ENCODE measurements at regions not wholly inside any gene's neighbourhood (a gene's known extent, or its start where the extent isn't known, plus 50 kb on each side); places are given as distances from the start of the nearest gene placed in this dataset.
"Not testable (repeated sequence)": the region's sequence is repeated elsewhere in the genome, so short reads cannot be mapped to it uniquely, and the experiment has no call there.

DNA sequence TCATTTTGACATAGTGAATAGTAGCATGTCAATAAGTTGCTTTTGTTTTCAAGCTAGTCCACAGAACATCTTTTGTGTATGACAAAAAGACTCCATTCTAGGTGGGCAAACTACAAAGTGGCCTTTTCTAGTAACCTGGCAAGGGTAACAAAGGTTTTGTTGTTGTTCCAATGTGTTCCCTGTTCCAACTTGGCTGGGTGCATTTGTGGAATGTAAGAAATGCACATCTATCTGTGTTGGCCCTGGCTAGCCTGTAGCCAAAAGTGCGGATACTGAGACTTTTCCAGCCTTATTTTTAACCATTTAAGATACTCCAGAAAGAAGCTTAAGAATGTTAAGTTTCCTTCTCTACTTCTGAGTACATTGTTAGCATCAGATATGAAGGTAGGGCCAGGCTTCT is 118.7 kb upstream of the CHRDL1 start:
- TF ChIP-seq GLIS3 (CRISPR knock-in tag; IDR thresholded peaks at IDR 0.05), result no peak
- no peak for ATAC-seq

DNA sequence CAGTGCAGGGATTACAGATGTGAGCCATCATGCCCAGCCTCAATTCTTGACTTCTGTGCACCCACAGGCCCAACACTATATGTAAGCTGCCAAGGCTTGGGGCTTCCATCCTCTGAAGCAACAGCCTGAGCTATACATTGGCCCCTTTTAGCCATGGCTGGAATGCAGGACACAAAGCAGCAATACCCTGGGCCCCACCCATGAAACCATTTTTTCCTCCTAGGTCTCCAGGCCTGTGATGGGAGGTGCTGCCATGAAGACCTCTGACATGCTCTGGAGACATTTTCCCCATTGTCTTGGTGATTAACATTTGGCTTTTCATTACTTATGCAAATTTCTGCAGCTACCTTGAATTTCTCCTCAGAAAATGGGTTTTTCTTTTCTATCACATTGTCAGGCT is 109.1 kb upstream of the CHRDL1 start:
- not testable (repeated sequence) for ATAC-seq

DNA sequence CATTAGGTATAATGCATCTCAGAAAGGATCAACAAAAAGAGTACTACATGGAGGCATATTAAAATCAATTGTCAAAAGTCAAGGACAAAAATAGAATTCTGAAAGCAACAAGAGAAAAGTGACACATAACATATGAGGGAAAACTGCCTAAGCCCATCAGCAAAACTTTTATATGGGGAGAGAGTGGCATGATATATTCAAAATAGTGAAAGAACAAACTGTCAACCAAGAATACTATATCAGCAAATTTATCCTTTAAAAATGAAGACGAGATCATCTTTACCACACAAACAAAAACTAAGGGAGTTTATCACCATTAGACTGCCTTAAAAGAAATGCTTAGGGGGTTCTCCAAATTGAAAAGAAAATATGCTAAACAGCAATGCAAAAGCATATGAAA is 86.4 kb upstream of the CHRDL1 start:
- no peak for ATAC-seq
- TF ChIP-seq ZFP3 (CRISPR knock-in tag; IDR thresholded peaks at IDR 0.05), result no peak
- no peak for TF ChIP-seq BACH2 (CRISPR knock-in tag; IDR thresholded peaks at IDR 0.05; ENCODE audit: borderline replicate concordance)
- TF ChIP-seq, protein P1, sequence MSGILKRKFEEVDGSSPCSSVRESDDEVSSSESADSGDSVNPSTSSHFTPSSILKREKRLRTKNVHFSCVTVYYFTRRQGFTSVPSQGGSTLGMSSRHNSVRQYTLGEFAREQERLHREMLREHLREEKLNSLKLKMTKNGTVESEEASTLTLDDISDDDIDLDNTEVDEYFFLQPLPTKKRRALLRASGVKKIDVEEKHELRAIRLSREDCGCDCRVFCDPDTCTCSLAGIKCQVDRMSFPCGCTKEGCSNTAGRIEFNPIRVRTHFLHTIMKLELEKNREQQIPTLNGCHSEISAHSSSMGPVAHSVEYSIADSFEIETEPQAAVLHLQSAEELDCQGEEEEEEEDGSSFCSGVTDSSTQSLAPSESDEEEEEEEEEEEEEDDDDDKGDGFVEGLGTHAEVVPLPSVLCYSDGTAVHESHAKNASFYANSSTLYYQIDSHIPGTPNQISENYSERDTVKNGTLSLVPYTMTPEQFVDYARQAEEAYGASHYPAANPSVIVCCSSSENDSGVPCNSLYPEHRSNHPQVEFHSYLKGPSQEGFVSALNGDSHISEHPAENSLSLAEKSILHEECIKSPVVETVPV (CRISPR knock-in tag; IDR thresholded peaks at IDR 0.05), result no peak
- no peak for TF ChIP-seq ZNF565 (CRISPR knock-in tag; conservative IDR thresholded peaks at IDR 0.05; ENCODE audit: low read depth)
- TF ChIP-seq, protein P2, sequence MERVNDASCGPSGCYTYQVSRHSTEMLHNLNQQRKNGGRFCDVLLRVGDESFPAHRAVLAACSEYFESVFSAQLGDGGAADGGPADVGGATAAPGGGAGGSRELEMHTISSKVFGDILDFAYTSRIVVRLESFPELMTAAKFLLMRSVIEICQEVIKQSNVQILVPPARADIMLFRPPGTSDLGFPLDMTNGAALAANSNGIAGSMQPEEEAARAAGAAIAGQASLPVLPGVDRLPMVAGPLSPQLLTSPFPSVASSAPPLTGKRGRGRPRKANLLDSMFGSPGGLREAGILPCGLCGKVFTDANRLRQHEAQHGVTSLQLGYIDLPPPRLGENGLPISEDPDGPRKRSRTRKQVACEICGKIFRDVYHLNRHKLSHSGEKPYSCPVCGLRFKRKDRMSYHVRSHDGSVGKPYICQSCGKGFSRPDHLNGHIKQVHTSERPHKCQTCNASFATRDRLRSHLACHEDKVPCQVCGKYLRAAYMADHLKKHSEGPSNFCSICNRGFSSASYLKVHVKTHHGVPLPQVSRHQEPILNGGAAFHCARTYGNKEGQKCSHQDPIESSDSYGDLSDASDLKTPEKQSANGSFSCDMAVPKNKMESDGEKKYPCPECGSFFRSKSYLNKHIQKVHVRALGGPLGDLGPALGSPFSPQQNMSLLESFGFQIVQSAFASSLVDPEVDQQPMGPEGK (CRISPR knock-in tag; IDR thresholded peaks at IDR 0.05; ENCODE audit: borderline replicate concordance), result no peak
- no peak for TF ChIP-seq TCF4 (CRISPR knock-in tag; IDR thresholded peaks at IDR 0.05; ENCODE audit: borderline replicate concordance)

DNA sequence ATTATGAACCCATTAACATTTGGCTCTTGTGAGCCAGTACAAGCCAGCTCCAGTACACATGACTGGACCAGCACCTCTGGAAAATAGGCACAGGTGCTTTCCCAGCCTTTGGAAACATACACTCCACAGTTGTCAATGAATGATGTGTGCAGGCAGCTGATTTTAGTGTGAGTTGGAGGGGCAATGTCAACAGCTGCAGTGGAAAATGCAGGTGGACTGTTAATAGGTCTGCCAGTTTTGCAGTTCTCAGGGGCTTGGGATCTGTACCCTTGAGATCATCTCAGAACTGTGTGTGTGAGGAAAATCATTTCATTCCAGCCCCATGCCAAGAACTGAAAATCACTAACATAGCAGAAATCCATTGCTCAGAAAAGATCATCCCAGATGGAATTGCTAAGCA is 81.7 kb upstream of the CHRDL1 start:
- no peak for TF ChIP-seq ZNF565 (CRISPR knock-in tag; conservative IDR thresholded peaks at IDR 0.05; ENCODE audit: low read depth)
- TF ChIP-seq ISL1 (CRISPR knock-in tag; IDR thresholded peaks at IDR 0.05), result no peak
- TF ChIP-seq CSDC2 (CRISPR knock-in tag; IDR thresholded peaks at IDR 0.05), result no peak
- TF ChIP-seq ESRRG (CRISPR knock-in tag; IDR thresholded peaks at IDR 0.05), result no peak
- TF ChIP-seq OSR1 (CRISPR knock-in tag; IDR thresholded peaks at IDR 0.05), result no peak
- TF ChIP-seq ARNTL (CRISPR knock-in tag; IDR thresholded peaks at IDR 0.05; ENCODE audit: borderline replicate concordance, low read depth), result no peak
- TF ChIP-seq GLIS3 (CRISPR knock-in tag; IDR thresholded peaks at IDR 0.05), result no peak
- no peak for TF ChIP-seq TOX (CRISPR knock-in tag; IDR thresholded peaks at IDR 0.05; ENCODE audit: borderline replicate concordance)
- TF ChIP-seq PPARA (CRISPR knock-in tag; IDR thresholded peaks at IDR 0.05; ENCODE audit: borderline replicate concordance), result no peak
- TF ChIP-seq, protein P1 (CRISPR knock-in tag; IDR thresholded peaks at IDR 0.05), result no peak
- TF ChIP-seq BACH2 (CRISPR knock-in tag; IDR thresholded peaks at IDR 0.05; ENCODE audit: borderline replicate concordance), result no peak
- TF ChIP-seq SNAI2 (CRISPR knock-in tag; IDR thresholded peaks at IDR 0.05), result no peak
- no peak for TF ChIP-seq ZC3H10 (CRISPR knock-in tag; IDR thresholded peaks at IDR 0.05)
- ATAC-seq, result no peak

DNA sequence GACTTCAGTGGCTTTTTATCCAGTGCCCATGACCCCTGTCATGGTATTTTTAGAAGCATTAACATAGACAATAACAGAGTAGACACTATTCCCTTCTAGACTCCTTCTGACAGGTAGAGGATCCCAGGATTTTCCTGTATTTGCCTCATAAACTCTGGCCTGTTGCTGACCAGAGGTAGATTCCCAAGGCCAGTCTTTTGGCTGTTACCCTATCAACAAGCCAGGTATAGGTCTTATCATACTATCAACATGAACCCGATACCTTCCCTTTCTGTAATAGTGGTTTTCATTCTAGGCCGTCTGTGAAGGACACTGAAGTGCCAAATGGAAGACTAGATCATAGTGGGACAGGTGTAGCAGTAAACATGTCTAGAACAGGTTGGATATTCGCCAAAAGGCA is 76.2 kb upstream of the CHRDL1 start:
- ATAC-seq, result no peak
- no peak for TF ChIP-seq ZFP3 (CRISPR knock-in tag; IDR thresholded peaks at IDR 0.05)
- no peak for TF ChIP-seq ISL1 (CRISPR knock-in tag; IDR thresholded peaks at IDR 0.05)
- TF ChIP-seq CSDC2 (CRISPR knock-in tag; IDR thresholded peaks at IDR 0.05), result no peak
- TF ChIP-seq, protein P3, sequence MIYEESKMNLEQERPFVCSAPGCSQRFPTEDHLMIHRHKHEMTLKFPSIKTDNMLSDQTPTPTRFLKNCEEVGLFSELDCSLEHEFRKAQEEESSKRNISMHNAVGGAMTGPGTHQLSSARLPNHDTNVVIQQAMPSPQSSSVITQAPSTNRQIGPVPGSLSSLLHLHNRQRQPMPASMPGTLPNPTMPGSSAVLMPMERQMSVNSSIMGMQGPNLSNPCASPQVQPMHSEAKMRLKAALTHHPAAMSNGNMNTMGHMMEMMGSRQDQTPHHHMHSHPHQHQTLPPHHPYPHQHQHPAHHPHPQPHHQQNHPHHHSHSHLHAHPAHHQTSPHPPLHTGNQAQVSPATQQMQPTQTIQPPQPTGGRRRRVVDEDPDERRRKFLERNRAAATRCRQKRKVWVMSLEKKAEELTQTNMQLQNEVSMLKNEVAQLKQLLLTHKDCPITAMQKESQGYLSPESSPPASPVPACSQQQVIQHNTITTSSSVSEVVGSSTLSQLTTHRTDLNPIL (CRISPR knock-in tag; IDR thresholded peaks at IDR 0.05; ENCODE audit: low read depth), result no peak
- no peak for TF ChIP-seq PPARA (CRISPR knock-in tag; IDR thresholded peaks at IDR 0.05; ENCODE audit: borderline replicate concordance)
- TF ChIP-seq, protein P1 (CRISPR knock-in tag; IDR thresholded peaks at IDR 0.05), result no peak
- no peak for TF ChIP-seq ESRRG (CRISPR knock-in tag; IDR thresholded peaks at IDR 0.05)
- no peak for TF ChIP-seq ZFP30 (CRISPR knock-in tag; IDR thresholded peaks at IDR 0.05)
- TF ChIP-seq, protein P4, sequence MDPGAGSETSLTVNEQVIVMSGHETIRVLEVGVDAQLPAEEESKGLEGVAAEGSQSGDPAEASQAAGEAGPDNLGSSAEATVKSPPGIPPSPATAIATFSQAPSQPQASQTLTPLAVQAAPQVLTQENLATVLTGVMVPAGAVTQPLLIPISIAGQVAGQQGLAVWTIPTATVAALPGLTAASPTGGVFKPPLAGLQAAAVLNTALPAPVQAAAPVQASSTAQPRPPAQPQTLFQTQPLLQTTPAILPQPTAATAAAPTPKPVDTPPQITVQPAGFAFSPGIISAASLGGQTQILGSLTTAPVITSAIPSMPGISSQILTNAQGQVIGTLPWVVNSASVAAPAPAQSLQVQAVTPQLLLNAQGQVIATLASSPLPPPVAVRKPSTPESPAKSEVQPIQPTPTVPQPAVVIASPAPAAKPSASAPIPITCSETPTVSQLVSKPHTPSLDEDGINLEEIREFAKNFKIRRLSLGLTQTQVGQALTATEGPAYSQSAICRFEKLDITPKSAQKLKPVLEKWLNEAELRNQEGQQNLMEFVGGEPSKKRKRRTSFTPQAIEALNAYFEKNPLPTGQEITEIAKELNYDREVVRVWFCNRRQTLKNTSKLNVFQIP (CRISPR knock-in tag; IDR thresholded peaks at IDR 0.05; ENCODE audit: borderline replicate concordance, low read depth), result no peak
- TF ChIP-seq, protein P5, sequence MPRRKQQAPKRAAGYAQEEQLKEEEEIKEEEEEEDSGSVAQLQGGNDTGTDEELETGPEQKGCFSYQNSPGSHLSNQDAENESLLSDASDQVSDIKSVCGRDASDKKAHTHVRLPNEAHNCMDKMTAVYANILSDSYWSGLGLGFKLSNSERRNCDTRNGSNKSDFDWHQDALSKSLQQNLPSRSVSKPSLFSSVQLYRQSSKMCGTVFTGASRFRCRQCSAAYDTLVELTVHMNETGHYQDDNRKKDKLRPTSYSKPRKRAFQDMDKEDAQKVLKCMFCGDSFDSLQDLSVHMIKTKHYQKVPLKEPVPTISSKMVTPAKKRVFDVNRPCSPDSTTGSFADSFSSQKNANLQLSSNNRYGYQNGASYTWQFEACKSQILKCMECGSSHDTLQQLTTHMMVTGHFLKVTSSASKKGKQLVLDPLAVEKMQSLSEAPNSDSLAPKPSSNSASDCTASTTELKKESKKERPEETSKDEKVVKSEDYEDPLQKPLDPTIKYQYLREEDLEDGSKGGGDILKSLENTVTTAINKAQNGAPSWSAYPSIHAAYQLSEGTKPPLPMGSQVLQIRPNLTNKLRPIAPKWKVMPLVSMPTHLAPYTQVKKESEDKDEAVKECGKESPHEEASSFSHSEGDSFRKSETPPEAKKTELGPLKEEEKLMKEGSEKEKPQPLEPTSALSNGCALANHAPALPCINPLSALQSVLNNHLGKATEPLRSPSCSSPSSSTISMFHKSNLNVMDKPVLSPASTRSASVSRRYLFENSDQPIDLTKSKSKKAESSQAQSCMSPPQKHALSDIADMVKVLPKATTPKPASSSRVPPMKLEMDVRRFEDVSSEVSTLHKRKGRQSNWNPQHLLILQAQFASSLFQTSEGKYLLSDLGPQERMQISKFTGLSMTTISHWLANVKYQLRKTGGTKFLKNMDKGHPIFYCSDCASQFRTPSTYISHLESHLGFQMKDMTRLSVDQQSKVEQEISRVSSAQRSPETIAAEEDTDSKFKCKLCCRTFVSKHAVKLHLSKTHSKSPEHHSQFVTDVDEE (CRISPR knock-in tag; IDR thresholded peaks at IDR 0.05), result no peak
- TF ChIP-seq TCF4 (CRISPR knock-in tag; IDR thresholded peaks at IDR 0.05; ENCODE audit: borderline replicate concordance), result no peak
- TF ChIP-seq OSR1 (CRISPR knock-in tag; IDR thresholded peaks at IDR 0.05), result no peak
- no peak for TF ChIP-seq TOX (CRISPR knock-in tag; IDR thresholded peaks at IDR 0.05; ENCODE audit: borderline replicate concordance)
- TF ChIP-seq GLIS3 (CRISPR knock-in tag; IDR thresholded peaks at IDR 0.05), result no peak
